ENCODE measurements at regions not wholly inside any gene's neighbourhood (a gene's known extent, or its start where the extent isn't known, plus 50 kb on each side); places are given as distances from the start of the nearest gene placed in this dataset.
A peak's percentile ranks its signal among the peaks of the same experiment; 100 is the strongest.

GRCh38 chr14:53391156-53391555 is 238.0 kb upstream of the DDHD1 start:
- H3K9me2 ChIP-seq (replicated peaks; ENCODE audit: low read length) = no peaks in the 10 kb centered on the region
- H3K36me3 ChIP-seq (ENCODE audit: low read depth, low read length) = no peaks in the 10 kb centered on the region; the same call in 1 of the 2 replicates
- DNase-seq = peak; percentile 60
- peaks cover 24% of the 10 kb centered on the region for H3K4me1 ChIP-seq (ENCODE audit: insufficient read depth, low read length)
- ChIA-PET CTCF (interaction anchor here (0.7 to 0.8 kb wide), 2 partner anchors 600 to 957 kb away, joined by 3 to 8 read pairs; no protein-coding TSS in a partner anchor), POLR2A (ENCODE audit: unreplicated experiment) (no interaction called here)
- no peaks in the 10 kb centered on the region for H3F3A ChIP-seq (ENCODE audit: low read length, unreplicated experiment)
- H2AFZ ChIP-seq (ENCODE audit: low read length) = no peak overlapping the region
- no peaks in the 10 kb centered on the region for H3K79me2 ChIP-seq (ENCODE audit: low read length)
- no peak overlapping the region for H3K9ac ChIP-seq (ENCODE audit: low read length)
- TF ChIP-seq EZH2phosphoT487 (IDR thresholded peaks at IDR 0.05; ENCODE audit: borderline replicate concordance, low read length) = no peak
- TF ChIP-seq CTCF (conservative IDR thresholded peaks at IDR 0.05; ENCODE audit: low read depth, low read length) = no peak
- TF ChIP-seq EZH2 (IDR thresholded peaks at IDR 0.05; ENCODE audit: low read length, unreplicated experiment) = no peak
- no peaks in the 10 kb centered on the region for H3K27me3 ChIP-seq (ENCODE audit: low read length)
- no peak overlapping the region for H3K4me3 ChIP-seq (ENCODE audit: low read length)
- BruUV-seq (replicated peaks) = no TSS peak
- no peaks in the 10 kb centered on the region for H4K20me1 ChIP-seq (ENCODE audit: low read length)
- peaks cover 8% of the 10 kb centered on the region; the same call in 1 of the 2 replicates for H3K9me3 ChIP-seq (ENCODE audit: low read length)
- ATAC-seq = peak; percentile 66
- peak overlapping the region; percentile 65 for H3K27ac ChIP-seq (ENCODE audit: low read length)
- intact Hi-C loops (cut with micrococcal nuclease) = loop anchor here (2.0 kb wide), 2 partner anchors 60 to 84 kb away; no protein-coding TSS in a partner anchor
- no peak overlapping the region for H3K4me2 ChIP-seq (ENCODE audit: low read length)

- no peak for ATAC-seq
- Histone ChIP-seq H3K4me3 (ENCODE audit: low read length) (no peak overlapping the region), H4K20me1 (ENCODE audit: low read length) (no peaks in the 10 kb centered on the region), H3K4me1 (ENCODE audit: insufficient read depth, low read length) (peaks cover 24% of the 10 kb centered on the region), H3K9me3 (ENCODE audit: low read length) (peaks cover 5% of the 10 kb centered on the region; the same call in 1 of the 2 replicates), H2AFZ (ENCODE audit: low read length) (no peak overlapping the region), H3K36me3 (ENCODE audit: low read depth, low read length) (no peaks in the 10 kb centered on the region; the same call in 1 of the 2 replicates), H3K4me2 (ENCODE audit: low read length) (no peak overlapping the region), H3K79me2 (ENCODE audit: low read length) (no peaks in the 10 kb centered on the region), H3K27me3 (ENCODE audit: low read length) (no peaks in the 10 kb centered on the region), H3K9ac (ENCODE audit: low read length) (no peak overlapping the region), H3K27ac (ENCODE audit: low read length) (no peak overlapping the region), H3K9me2 (replicated peaks; ENCODE audit: low read length) (no peaks in the 10 kb centered on the region), H3F3A (ENCODE audit: low read length, unreplicated experiment) (no peaks in the 10 kb centered on the region)
- intact Hi-C loops (cut with micrococcal nuclease) = loop anchor here (2.0 kb wide), 2 partner anchors 59 to 83 kb away; no protein-coding TSS in a partner anchor
- no TSS peak for BruUV-seq (replicated peaks)
- ChIA-PET CTCF (no interaction called here), POLR2A (ENCODE audit: unreplicated experiment) (no interaction called here)
- no peak for DNase-seq
- TF ChIP-seq CTCF (conservative IDR thresholded peaks at IDR 0.05; ENCODE audit: low read depth, low read length) = no peak
- no peak for TF ChIP-seq EZH2phosphoT487 (IDR thresholded peaks at IDR 0.05; ENCODE audit: borderline replicate concordance, low read length)
- TF ChIP-seq EZH2 (IDR thresholded peaks at IDR 0.05; ENCODE audit: low read length, unreplicated experiment) = no peak
These were observed 236.9 kb upstream of the DDHD1 start for GRCh38 chr14:53390008-53390407.

- Histone ChIP-seq H3K4me1 (ENCODE audit: insufficient read depth, low read length) (peaks cover 24% of the 10 kb centered on the region), H3K4me3 (ENCODE audit: low read length) (no peak overlapping the region), H3K9ac (ENCODE audit: low read length) (no peak overlapping the region), H3K36me3 (ENCODE audit: low read depth, low read length) (no peaks in the 10 kb centered on the region), H4K20me1 (ENCODE audit: low read length) (no peaks in the 10 kb centered on the region), H3K9me3 (ENCODE audit: low read length) (no peaks in the 10 kb centered on the region), H3K27ac (ENCODE audit: low read length) (no peak overlapping the region), H3K79me2 (ENCODE audit: low read length) (no peaks in the 10 kb centered on the region), H3K27me3 (ENCODE audit: low read length) (no peaks in the 10 kb centered on the region), H2AFZ (ENCODE audit: low read length) (no peak overlapping the region), H3F3A (ENCODE audit: low read length, unreplicated experiment) (no peaks in the 10 kb centered on the region), H3K9me2 (replicated peaks; ENCODE audit: low read length) (no peaks in the 10 kb centered on the region), H3K4me2 (ENCODE audit: low read length) (no peak overlapping the region)
- CTCF ChIA-PET = no interaction called here
- POLR2A ChIA-PET (ENCODE audit: unreplicated experiment) = no interaction called here
- intact Hi-C loops (cut with micrococcal nuclease) = no loop called here
- no TSS peak for BruUV-seq (replicated peaks)
- DNase-seq (peak; percentile 31), ATAC-seq (no peak; the same call in 1 of the 2 replicates)
- TF ChIP-seq EZH2 (IDR thresholded peaks at IDR 0.05; ENCODE audit: low read length, unreplicated experiment) (no peak), EZH2phosphoT487 (IDR thresholded peaks at IDR 0.05; ENCODE audit: borderline replicate concordance, low read length) (no peak), CTCF (conservative IDR thresholded peaks at IDR 0.05; ENCODE audit: low read depth, low read length) (no peak)
These were observed 236.1 kb upstream of the DDHD1 start for GRCh38 chr14:53389202-53389601.

Data from PC-3 (cell line).